H9 (cell line): ENCODE measurements at regions not wholly inside any gene's neighbourhood (a gene's known extent, or its start where the extent isn't known, plus 50 kb on each side); places are given as distances from the start of the nearest gene placed in this dataset.

Experiments
- DNase-seq: peaks from one replicate; pipeline ENCODE4 v3.0.0-alpha.2; 2017
- H2AFZ ChIP-seq: one replicate; pipeline ENCODE4 v1.6.1; 2013; ENCODE audit warnings: mild to moderate bottlenecking, low read length, control low read depth, moderate library complexity
- H2AK5ac ChIP-seq: 2 replicates; pipeline ENCODE4 v1.6.1; 2013; ENCODE audit warnings: low read length, control low read depth, mixed read lengths; ENCODE audit not compliant: insufficient read length
- H2BK120ac ChIP-seq: one replicate; pipeline ENCODE4 v1.6.1; 2013; ENCODE audit warnings: low read depth, mild to moderate bottlenecking, low read length, control low read depth, inconsistent platforms; ENCODE audit not compliant: poor library complexity, severe bottlenecking
- H2BK12ac ChIP-seq: 2 replicates; pipeline ENCODE4 v1.6.1; 2013; ENCODE audit warnings: low read length, control low read depth, mixed read lengths, low read depth; ENCODE audit not compliant: insufficient read length
- H2BK15ac ChIP-seq: 2 replicates; pipeline ENCODE4 v1.6.1; 2013; ENCODE audit warnings: low read depth, low read length, control low read depth
- H2BK20ac ChIP-seq: one replicate; pipeline ENCODE4 v1.6.1; 2013; ENCODE audit warnings: low read depth, mild to moderate bottlenecking, low read length, control low read depth, inconsistent platforms; ENCODE audit not compliant: poor library complexity, severe bottlenecking
- H2BK5ac ChIP-seq: 2 replicates; pipeline ENCODE4 v1.6.1; 2013; ENCODE audit warnings: low read length, control low read depth, mixed read lengths; ENCODE audit not compliant: insufficient read length
- H3K14ac ChIP-seq: 2 replicates; pipeline ENCODE4 v1.6.1; 2013; ENCODE audit warnings: low read length, control low read depth; ENCODE audit not compliant: insufficient read depth
- H3K18ac ChIP-seq: 2 replicates; pipeline ENCODE4 v1.6.1; 2013; ENCODE audit warnings: low read depth, mild to moderate bottlenecking, mixed read lengths, low read length, control low read depth; ENCODE audit not compliant: insufficient read length
- H3K23ac ChIP-seq: 2 replicates; pipeline ENCODE4 v1.6.1; 2013; ENCODE audit warnings: low read length, control low read depth, mixed read lengths, low read depth; ENCODE audit not compliant: insufficient read length
- H3K23me2 ChIP-seq: 2 replicates; pipeline ENCODE4 v1.6.1; 2013; ENCODE audit warnings: low read depth, mild to moderate bottlenecking, mixed read lengths, low read length, control low read depth; ENCODE audit not compliant: insufficient read length, poor library complexity, severe bottlenecking
- H3K27ac ChIP-seq: 2 replicates; pipeline ENCODE4 v1.5.1; 2013; ENCODE audit warnings: low read length, control low read depth, mixed read lengths, low read depth; ENCODE audit not compliant: insufficient read length
- H3K27me3 ChIP-seq: 2 replicates; pipeline ENCODE4 v1.6.1; 2013; ENCODE audit warnings: low read length, control low read depth, inconsistent platforms; ENCODE audit not compliant: insufficient read depth
- H3K4ac ChIP-seq: 2 replicates; pipeline ENCODE4 v1.6.1; 2013; ENCODE audit warnings: low read depth, mild to moderate bottlenecking, control low read depth, inconsistent platforms, low read length, moderate library complexity
- H3K4me1 ChIP-seq: 2 replicates; pipeline ENCODE4 v1.6.1; 2013; ENCODE audit warnings: low read length, control low read depth, inconsistent platforms; ENCODE audit not compliant: insufficient read depth
- H3K4me2 ChIP-seq: 2 replicates; pipeline ENCODE4 v1.6.1; 2013; ENCODE audit warnings: low read length, control low read depth, mixed read lengths; ENCODE audit not compliant: insufficient read length, insufficient read depth
- H3K56ac ChIP-seq: 2 replicates; pipeline ENCODE4 v1.6.1; 2013; ENCODE audit warnings: low read depth, mild to moderate bottlenecking, mixed read lengths, low read length, control low read depth; ENCODE audit not compliant: insufficient read length
- H3K79me1 ChIP-seq: 2 replicates; pipeline ENCODE4 v1.6.1; 2013; ENCODE audit warnings: low read depth, mild to moderate bottlenecking, moderate library complexity, low read length, control low read depth, inconsistent platforms; ENCODE audit not compliant: insufficient read depth, poor library complexity, severe bottlenecking
- H3K79me2 ChIP-seq: 2 replicates; pipeline ENCODE4 v1.6.1; 2013; ENCODE audit warnings: low read length, control low read depth, inconsistent platforms; ENCODE audit not compliant: insufficient read depth
- H3K9ac ChIP-seq: 2 replicates; pipeline ENCODE4 v1.6.1; 2013; ENCODE audit warnings: low read length, control low read depth, mixed read lengths; ENCODE audit not compliant: insufficient read length; ENCODE audit errors: extremely low read depth
- H3K9me3 ChIP-seq: one replicate; pipeline ENCODE4 v1.6.1; 2013; ENCODE audit warnings: low read depth, low read length, inconsistent platforms; ENCODE audit not compliant: control insufficient read depth
- H3T11ph ChIP-seq: one replicate; pipeline ENCODE4 v1.6.1; 2013; ENCODE audit warnings: mild to moderate bottlenecking, low read length, control low read depth, inconsistent platforms
- H4K20me1 ChIP-seq: one replicate; pipeline ENCODE4 v1.6.1; 2013; ENCODE audit not compliant: control insufficient read depth, insufficient read length, insufficient read depth
- H4K5ac ChIP-seq: 2 replicates; pipeline ENCODE4 v1.6.1; 2013; ENCODE audit warnings: low read depth, mild to moderate bottlenecking, mixed read lengths, low read length, control low read depth; ENCODE audit not compliant: insufficient read length
- H4K8ac ChIP-seq: replicated peaks from 2 replicates; pipeline ENCODE4 v1.6.1; 2013; ENCODE audit warnings: low read length, control low read depth, mixed read lengths, low read depth; ENCODE audit not compliant: insufficient read length
- H4K91ac ChIP-seq: 2 replicates; pipeline ENCODE4 v1.6.1; 2013; ENCODE audit warnings: low read depth, mild to moderate bottlenecking, moderate library complexity, mixed read lengths, low read length, control low read depth; ENCODE audit not compliant: insufficient read length
- H3K27ac Mint-ChIP-seq, 3 experiments: 2 replicates in 2 of 3; 3 replicates in 1 of 3; pipeline ENCODE4 v1.8.0; 2020 to 2021; ENCODE audit warnings: mixed read lengths in 3 of 3, mild to moderate bottlenecking in 1 of 3, moderate library complexity in 1 of 3
- H3K27me3 Mint-ChIP-seq: 2 replicates; pipeline ENCODE4 v1.8.0; 2021; ENCODE audit warnings: low read depth, mild to moderate bottlenecking, moderate library complexity, mixed read lengths
- H3K36me3 Mint-ChIP-seq, 3 experiments: 2 replicates in 2 of 3; 3 replicates in 1 of 3; pipeline ENCODE4 v1.8.0; 2020 to 2021; ENCODE audit warnings: low read depth in 3 of 3, mixed read lengths in 3 of 3; ENCODE audit not compliant: insufficient read depth in 1 of 3
- H3K4me1 Mint-ChIP-seq, 2 experiments: 2 replicates each; pipeline ENCODE4 v1.8.0; 2020; ENCODE audit warnings: mixed read lengths in 2 of 2
- H3K4me3 Mint-ChIP-seq, 2 experiments: 2 replicates in 1 of 2; 3 replicates in 1 of 2; pipeline ENCODE4 v1.8.0; 2020 to 2021; ENCODE audit warnings: mild to moderate bottlenecking in 2 of 2, mixed read lengths in 2 of 2, moderate library complexity in 1 of 2
- H3K9me3 Mint-ChIP-seq, 2 experiments: 2 replicates in 1 of 2; 3 replicates in 1 of 2; pipeline ENCODE4 v1.8.0; 2020; ENCODE audit warnings: mild to moderate bottlenecking in 2 of 2, mixed read lengths in 2 of 2, moderate library complexity in 1 of 2
- WGBS: extraction: QIAGEN DNeasy Blood & Tissue Kit; methylation state at CpG from one replicate; pipeline ENCODE4 v1.1.7; 2013; ENCODE audit warnings: missing lambda C conversion rate, low lambda C conversion rate, mixed read lengths; ENCODE audit not compliant: insufficient read length; ENCODE audit errors: extremely low coverage; 5-methylcytosine and 5-hydroxymethylcytosine counted together
- TF ChIP-seq, protein P1 (sequence below): fragments of 200-600 bp; sonication (generic); conservative IDR thresholded peaks from 3 replicates; pipeline ENCODE4 v1.8.0; 2021; ENCODE audit warnings: antibody characterized with exemption, mild to moderate bottlenecking

DNA sequence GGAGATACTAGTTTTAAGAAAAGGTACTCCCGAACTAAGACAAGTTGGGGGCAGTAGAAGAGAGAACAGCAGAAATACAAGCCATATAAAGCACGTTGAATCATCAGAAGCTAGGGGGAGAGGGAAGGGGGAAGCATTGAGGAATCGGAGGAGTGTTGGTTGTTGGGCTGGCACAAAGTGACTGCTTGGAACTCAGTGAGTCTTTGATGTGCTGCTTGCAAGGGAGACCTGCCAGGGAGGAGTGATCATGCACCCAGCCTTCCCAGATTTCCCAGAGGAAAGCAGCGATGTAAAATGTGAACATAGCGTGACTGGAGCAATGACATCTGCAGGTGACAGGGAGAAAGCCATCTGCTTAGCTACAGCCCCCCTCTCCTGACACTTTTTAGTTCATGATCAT is 192.4 kb upstream of the IL12A start:
- no peak overlapping the region for H3K27ac ChIP-seq
- H3K9me3 ChIP-seq: no peaks in the 10 kb centered on the region
- H2BK15ac ChIP-seq: no peak overlapping the region
- H3K9me3 Mint-ChIP-seq: no peaks in the 10 kb centered on the region
- H3K14ac ChIP-seq: no peak overlapping the region
- no peak overlapping the region for H3K4ac ChIP-seq
- no peak overlapping the region for H2AK5ac ChIP-seq
- H2BK5ac ChIP-seq: no peak overlapping the region
- no peak overlapping the region for H3K23ac ChIP-seq
- H4K20me1 ChIP-seq: no peaks in the 10 kb centered on the region
- H3K36me3 Mint-ChIP-seq: no peaks in the 10 kb centered on the region
- H3K4me3 Mint-ChIP-seq: no peak overlapping the region
- H4K91ac ChIP-seq: no peak overlapping the region
- no peaks in the 10 kb centered on the region for H3K23me2 ChIP-seq
- no peak overlapping the region for H3K27ac Mint-ChIP-seq
- H3K56ac ChIP-seq: no peak overlapping the region
- no peak for DNase-seq
- peaks cover 2 to 9% of the 10 kb centered on the region in 2 experiments; a peak in 3 of 4 replicates for H3K4me1 Mint-ChIP-seq
- no peak overlapping the region for H4K8ac ChIP-seq
- H3K18ac ChIP-seq: no peak overlapping the region
- H3K9ac ChIP-seq: no peak overlapping the region
- no peak overlapping the region for H2BK120ac ChIP-seq
- H2AFZ ChIP-seq: no peak overlapping the region
- peaks cover 3% of the 10 kb centered on the region; the same call in 1 of the 2 replicates for H3K27me3 Mint-ChIP-seq
- H3K4me2 ChIP-seq: no peak overlapping the region
- H2BK12ac ChIP-seq: no peak overlapping the region
- TF ChIP-seq, protein P1, sequence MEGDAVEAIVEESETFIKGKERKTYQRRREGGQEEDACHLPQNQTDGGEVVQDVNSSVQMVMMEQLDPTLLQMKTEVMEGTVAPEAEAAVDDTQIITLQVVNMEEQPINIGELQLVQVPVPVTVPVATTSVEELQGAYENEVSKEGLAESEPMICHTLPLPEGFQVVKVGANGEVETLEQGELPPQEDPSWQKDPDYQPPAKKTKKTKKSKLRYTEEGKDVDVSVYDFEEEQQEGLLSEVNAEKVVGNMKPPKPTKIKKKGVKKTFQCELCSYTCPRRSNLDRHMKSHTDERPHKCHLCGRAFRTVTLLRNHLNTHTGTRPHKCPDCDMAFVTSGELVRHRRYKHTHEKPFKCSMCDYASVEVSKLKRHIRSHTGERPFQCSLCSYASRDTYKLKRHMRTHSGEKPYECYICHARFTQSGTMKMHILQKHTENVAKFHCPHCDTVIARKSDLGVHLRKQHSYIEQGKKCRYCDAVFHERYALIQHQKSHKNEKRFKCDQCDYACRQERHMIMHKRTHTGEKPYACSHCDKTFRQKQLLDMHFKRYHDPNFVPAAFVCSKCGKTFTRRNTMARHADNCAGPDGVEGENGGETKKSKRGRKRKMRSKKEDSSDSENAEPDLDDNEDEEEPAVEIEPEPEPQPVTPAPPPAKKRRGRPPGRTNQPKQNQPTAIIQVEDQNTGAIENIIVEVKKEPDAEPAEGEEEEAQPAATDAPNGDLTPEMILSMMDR: no peak
- H4K5ac ChIP-seq: no peak overlapping the region
- no peaks in the 10 kb centered on the region for H3K79me1 ChIP-seq
- H2BK20ac ChIP-seq: no peak overlapping the region
- no peaks in the 10 kb centered on the region for H3K27me3 ChIP-seq
- no peak overlapping the region for H3T11ph ChIP-seq
- no peaks in the 10 kb centered on the region for H3K4me1 ChIP-seq
- no peaks in the 10 kb centered on the region for H3K79me2 ChIP-seq
- no CpG with 5 or more reads among the region's 5 CpGs for WGBS
